ENCODE measurements at regions not wholly inside any gene's neighbourhood (a gene's known extent, or its start where the extent isn't known, plus 50 kb on each side); places are given as distances from the start of the nearest gene placed in this dataset.

DNA sequence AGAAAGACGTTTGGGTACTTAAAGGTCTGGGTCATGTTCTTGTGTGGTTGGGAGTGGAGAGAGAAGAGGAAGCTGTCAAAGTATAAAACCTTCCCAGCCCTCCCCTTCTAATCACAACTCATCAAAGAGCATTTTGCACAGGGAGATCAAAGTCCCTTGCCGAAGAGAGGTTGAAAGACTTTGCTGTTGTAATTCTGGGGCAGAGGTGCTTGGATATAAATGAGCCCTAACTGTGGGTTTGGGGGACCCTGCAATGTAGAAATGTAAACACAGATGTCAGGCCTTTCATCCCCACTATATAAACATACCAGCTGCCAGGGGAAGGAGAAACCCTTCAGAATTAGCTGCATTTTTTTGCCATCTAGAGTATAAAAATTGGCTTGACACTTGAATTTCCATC lies 182.1 kb downstream of the ETAA1 start:
- TF ChIP-seq, protein P1, sequence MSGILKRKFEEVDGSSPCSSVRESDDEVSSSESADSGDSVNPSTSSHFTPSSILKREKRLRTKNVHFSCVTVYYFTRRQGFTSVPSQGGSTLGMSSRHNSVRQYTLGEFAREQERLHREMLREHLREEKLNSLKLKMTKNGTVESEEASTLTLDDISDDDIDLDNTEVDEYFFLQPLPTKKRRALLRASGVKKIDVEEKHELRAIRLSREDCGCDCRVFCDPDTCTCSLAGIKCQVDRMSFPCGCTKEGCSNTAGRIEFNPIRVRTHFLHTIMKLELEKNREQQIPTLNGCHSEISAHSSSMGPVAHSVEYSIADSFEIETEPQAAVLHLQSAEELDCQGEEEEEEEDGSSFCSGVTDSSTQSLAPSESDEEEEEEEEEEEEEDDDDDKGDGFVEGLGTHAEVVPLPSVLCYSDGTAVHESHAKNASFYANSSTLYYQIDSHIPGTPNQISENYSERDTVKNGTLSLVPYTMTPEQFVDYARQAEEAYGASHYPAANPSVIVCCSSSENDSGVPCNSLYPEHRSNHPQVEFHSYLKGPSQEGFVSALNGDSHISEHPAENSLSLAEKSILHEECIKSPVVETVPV (CRISPR knock-in tag; IDR thresholded peaks at IDR 0.05): no peak
- no peak for ATAC-seq

DNA sequence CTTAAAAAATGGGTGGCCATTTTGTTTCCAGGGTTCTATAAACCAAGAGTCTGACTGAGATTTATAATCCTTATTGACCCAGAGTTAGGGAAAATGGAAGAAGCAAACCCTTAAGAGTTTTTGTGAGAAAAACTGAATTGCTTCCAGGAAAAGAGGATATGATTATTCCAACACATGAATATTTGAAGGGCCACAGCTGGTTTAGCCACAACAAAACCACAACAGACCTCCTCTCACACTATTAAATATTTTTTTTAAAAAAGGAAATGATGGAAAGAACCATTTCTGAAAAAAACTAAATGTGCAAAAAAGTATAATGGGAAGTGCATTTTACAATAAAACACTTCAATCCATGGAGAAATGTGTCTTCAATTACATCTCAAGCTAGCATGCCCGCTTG lies 182.7 kb downstream of the ETAA1 start:
- TF ChIP-seq ZNF70 (CRISPR knock-in tag; IDR thresholded peaks at IDR 0.05) (no peak), ZNF8 (CRISPR knock-in tag; IDR thresholded peaks at IDR 0.05) (no peak), PPARA (CRISPR knock-in tag; IDR thresholded peaks at IDR 0.05; ENCODE audit: borderline replicate concordance) (no peak)
- TF ChIP-seq, protein P2, sequence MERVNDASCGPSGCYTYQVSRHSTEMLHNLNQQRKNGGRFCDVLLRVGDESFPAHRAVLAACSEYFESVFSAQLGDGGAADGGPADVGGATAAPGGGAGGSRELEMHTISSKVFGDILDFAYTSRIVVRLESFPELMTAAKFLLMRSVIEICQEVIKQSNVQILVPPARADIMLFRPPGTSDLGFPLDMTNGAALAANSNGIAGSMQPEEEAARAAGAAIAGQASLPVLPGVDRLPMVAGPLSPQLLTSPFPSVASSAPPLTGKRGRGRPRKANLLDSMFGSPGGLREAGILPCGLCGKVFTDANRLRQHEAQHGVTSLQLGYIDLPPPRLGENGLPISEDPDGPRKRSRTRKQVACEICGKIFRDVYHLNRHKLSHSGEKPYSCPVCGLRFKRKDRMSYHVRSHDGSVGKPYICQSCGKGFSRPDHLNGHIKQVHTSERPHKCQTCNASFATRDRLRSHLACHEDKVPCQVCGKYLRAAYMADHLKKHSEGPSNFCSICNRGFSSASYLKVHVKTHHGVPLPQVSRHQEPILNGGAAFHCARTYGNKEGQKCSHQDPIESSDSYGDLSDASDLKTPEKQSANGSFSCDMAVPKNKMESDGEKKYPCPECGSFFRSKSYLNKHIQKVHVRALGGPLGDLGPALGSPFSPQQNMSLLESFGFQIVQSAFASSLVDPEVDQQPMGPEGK (CRISPR knock-in tag; IDR thresholded peaks at IDR 0.05; ENCODE audit: borderline replicate concordance): no peak
- ATAC-seq: no peak

DNA sequence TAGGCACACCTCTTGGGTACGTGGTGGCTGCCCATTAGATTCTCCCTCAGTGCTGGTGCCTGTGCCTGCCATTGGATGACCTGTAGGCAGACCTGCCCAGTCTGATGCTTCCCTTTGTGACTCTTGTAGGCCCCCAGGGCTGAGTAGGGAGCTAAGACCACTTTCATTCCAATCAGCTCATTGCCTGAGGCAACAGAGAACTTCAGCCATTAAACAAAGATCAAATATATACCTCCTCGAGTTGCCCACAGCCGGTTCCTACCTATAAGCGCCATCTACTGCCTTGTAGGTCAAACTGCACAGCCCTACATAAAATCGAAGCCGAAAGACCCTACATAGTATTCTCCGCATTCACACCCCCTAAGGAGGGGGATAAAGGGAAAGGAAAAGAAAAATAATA lies 184.6 kb downstream of the ETAA1 start:
- ATAC-seq: no peak
- TF ChIP-seq GLIS3 (CRISPR knock-in tag; IDR thresholded peaks at IDR 0.05) (no peak), ZFP30 (CRISPR knock-in tag; IDR thresholded peaks at IDR 0.05) (no peak), ZNF565 (CRISPR knock-in tag; conservative IDR thresholded peaks at IDR 0.05; ENCODE audit: low read depth) (no peak), ZNF70 (CRISPR knock-in tag; IDR thresholded peaks at IDR 0.05) (no peak), PPARA (CRISPR knock-in tag; IDR thresholded peaks at IDR 0.05; ENCODE audit: borderline replicate concordance) (no peak), ZFP3 (CRISPR knock-in tag; IDR thresholded peaks at IDR 0.05) (no peak), ISL1 (CRISPR knock-in tag; IDR thresholded peaks at IDR 0.05) (no peak), ARNTL (CRISPR knock-in tag; IDR thresholded peaks at IDR 0.05; ENCODE audit: borderline replicate concordance, low read depth) (no peak), RARB (CRISPR knock-in tag; IDR thresholded peaks at IDR 0.05) (no peak), TOX (CRISPR knock-in tag; IDR thresholded peaks at IDR 0.05; ENCODE audit: borderline replicate concordance) (no peak), TCF4 (CRISPR knock-in tag; IDR thresholded peaks at IDR 0.05; ENCODE audit: borderline replicate concordance) (no peak), ZNF8 (CRISPR knock-in tag; IDR thresholded peaks at IDR 0.05) (no peak)
- TF ChIP-seq, protein P2 (CRISPR knock-in tag; IDR thresholded peaks at IDR 0.05; ENCODE audit: borderline replicate concordance): no peak
- TF ChIP-seq, protein P3, sequence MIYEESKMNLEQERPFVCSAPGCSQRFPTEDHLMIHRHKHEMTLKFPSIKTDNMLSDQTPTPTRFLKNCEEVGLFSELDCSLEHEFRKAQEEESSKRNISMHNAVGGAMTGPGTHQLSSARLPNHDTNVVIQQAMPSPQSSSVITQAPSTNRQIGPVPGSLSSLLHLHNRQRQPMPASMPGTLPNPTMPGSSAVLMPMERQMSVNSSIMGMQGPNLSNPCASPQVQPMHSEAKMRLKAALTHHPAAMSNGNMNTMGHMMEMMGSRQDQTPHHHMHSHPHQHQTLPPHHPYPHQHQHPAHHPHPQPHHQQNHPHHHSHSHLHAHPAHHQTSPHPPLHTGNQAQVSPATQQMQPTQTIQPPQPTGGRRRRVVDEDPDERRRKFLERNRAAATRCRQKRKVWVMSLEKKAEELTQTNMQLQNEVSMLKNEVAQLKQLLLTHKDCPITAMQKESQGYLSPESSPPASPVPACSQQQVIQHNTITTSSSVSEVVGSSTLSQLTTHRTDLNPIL (CRISPR knock-in tag; IDR thresholded peaks at IDR 0.05; ENCODE audit: low read depth): no peak

DNA sequence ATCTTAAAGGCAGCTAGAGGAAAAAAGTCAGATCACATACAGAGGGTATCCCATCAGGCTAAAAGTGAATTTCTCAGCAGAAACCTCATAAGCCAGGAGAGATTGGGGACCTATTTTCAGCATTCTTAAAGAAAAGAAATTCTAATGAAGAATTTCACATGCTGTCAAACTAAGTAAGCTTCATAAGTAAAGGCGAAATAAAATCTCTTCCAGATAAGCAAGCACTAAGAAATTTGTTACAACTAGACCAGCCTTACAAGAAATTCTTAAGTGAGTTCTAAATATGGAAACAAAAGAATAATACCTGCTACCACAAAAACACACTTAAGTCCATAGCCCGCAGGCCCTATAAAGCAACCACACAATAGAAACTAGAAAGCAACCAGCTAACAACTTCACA lies 186.1 kb downstream of the ETAA1 start:
- TF ChIP-seq TCF4 (CRISPR knock-in tag; IDR thresholded peaks at IDR 0.05; ENCODE audit: borderline replicate concordance): no peak
- no peak for TF ChIP-seq RARB (CRISPR knock-in tag; IDR thresholded peaks at IDR 0.05)
- TF ChIP-seq ZNF565 (CRISPR knock-in tag; conservative IDR thresholded peaks at IDR 0.05; ENCODE audit: low read depth): no peak
- TF ChIP-seq, protein P1 (CRISPR knock-in tag; IDR thresholded peaks at IDR 0.05): no peak
- TF ChIP-seq, protein P3 (CRISPR knock-in tag; IDR thresholded peaks at IDR 0.05; ENCODE audit: low read depth): no peak
- TF ChIP-seq ZFP3 (CRISPR knock-in tag; IDR thresholded peaks at IDR 0.05): no peak
- TF ChIP-seq ZNF70 (CRISPR knock-in tag; IDR thresholded peaks at IDR 0.05): no peak
- no peak for TF ChIP-seq ESRRG (CRISPR knock-in tag; IDR thresholded peaks at IDR 0.05)

More for the DNA sequence above, 186.1 kb downstream of the ETAA1 start:
- no peak for ATAC-seq
